Uterus (tissue), 3 donors: ENCODE measurements at regions not wholly inside any gene's neighbourhood (a gene's known extent, or its start where the extent isn't known, plus 50 kb on each side); places are given as distances from the start of the nearest gene placed in this dataset.

Experiments used
- DNase-seq, 2 donors: peaks; one replicate each; pipeline ENCODE4 v3.0.0-alpha.2; 2019 to 2020
- H3K27ac ChIP-seq, 2 donors: fragments of 200-600 bp; sonication (generic); 1 replicate in 1 of 2; 2 replicates in 1 of 2; pipeline ENCODE4 v1.5.1; 2016 to 2018
- H3K27me3 ChIP-seq, 2 donors: fragments of 200-600 bp; sonication (generic); one replicate each; pipeline ENCODE4 v1.5.1; 2018 to 2019; ENCODE audit warnings: control low read depth in 1 of 2
- H3K36me3 ChIP-seq, 2 donors: fragments of 200-600 bp; sonication (generic); one replicate each; pipeline ENCODE4 v1.5.1; 2019; ENCODE audit warnings: control low read depth in 1 of 2
- H3K4me1 ChIP-seq, 2 donors: fragments of 200-600 bp; sonication (generic); one replicate each; pipeline ENCODE4 v1.5.1; 2018 to 2019; ENCODE audit warnings: control low read depth in 1 of 2
- H3K4me3 ChIP-seq, 2 donors: fragments of 200-600 bp; sonication (generic); 1 replicate in 1 of 2; 2 replicates in 1 of 2; pipeline ENCODE4 v1.5.1; 2018 to 2019; ENCODE audit warnings: mild to moderate bottlenecking in 1 of 2
- H3K9me3 ChIP-seq, 2 donors: fragments of 200-600 bp; sonication (generic); one replicate each; pipeline ENCODE4 v1.5.1; 2019; ENCODE audit warnings: control low read depth in 1 of 2
- CTCF ChIP-seq, 4 experiments: fragments of 200-600 bp in 2 of 4; fragments of 450-650 bp in 2 of 4; sonication (generic) in 2 of 4; IDR thresholded peaks; one replicate each; pipeline ENCODE4 v1.5.1; 2016 to 2019; ENCODE audit warnings: antibody characterized with exemption in 4 of 4, mild to moderate bottlenecking in 2 of 4, moderate library complexity in 1 of 4
- POLR2A ChIP-seq, 2 donors: fragments of 450-650 bp; IDR thresholded peaks; one replicate each; pipeline ENCODE4 v1.6.1; 2016; ENCODE audit warnings: antibody characterized with exemption in 2 of 2, mild to moderate bottlenecking in 1 of 2, moderate library complexity in 1 of 2
- intact Hi-C: fragments of 100-400 bp; cut with DNase I; formaldehyde crosslinking; loops from one replicate; pipeline ENCODE4 v1.15.1; 2023; ENCODE audit warnings: low total_unique reads
- donor health status: DM: yes; HTN: yes; CAD: no.

DNA sequence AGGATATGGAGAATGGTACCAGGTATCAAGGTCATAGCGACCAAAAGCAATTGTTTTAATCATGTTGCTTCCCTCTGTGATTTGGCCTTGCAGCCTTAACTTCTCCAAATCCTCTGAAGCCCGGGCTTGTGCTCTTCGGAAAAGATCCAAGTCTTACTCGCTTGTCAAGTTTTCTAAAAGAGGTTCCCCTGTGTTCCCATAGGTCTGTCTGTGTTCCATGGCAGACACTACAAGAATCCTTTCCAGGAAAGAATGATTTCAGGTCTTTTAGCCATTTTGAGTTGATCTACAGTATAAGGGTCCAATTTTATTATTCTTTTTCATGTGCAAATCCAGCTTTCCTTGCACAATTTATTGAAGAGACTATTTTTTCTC, 710.6 kb upstream of the DIAPH2 start:
- Histone ChIP-seq H3K27me3 (no peaks in the 10 kb centered on the region), H3K9me3 (no peaks in the 10 kb centered on the region), H3K4me1 (no peaks in the 10 kb centered on the region), H3K36me3 (peaks cover 0 to 2% of the 10 kb centered on the region in 2 donors), H3K4me3 (no peak overlapping the region), H3K27ac (no peak overlapping the region)
- no peak for TF ChIP-seq POLR2A (IDR thresholded peaks at IDR 0.05)
- TF ChIP-seq CTCF (IDR thresholded peaks at IDR 0.05) = no peak
- DNase-seq = no peak
- intact Hi-C loops = no loop called here

DNA sequence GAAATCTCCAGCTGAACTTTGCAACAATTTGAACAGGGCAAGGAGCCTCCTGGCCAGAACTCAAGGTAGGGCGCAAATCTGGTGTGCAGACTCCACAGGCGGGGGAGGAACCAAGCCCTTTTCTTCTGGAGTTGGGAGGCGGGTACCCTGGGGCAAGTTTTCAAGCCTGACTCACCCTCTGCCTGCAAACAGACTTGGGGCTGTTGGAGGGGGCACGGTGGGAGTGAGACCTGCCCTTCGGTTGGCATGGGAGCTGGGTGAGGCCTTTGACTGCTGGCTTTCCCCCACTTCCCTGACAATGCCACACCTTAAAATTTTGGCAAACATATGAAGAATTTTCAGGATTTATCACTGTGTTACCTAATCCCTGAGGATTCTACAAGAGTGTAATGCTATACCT, 709.8 kb upstream of the DIAPH2 start:
- H3K4me1 ChIP-seq = no peaks in the 10 kb centered on the region
- H3K27me3 ChIP-seq = no peaks in the 10 kb centered on the region
- no peak overlapping the region for H3K27ac ChIP-seq
- intact Hi-C loops = no loop called here
- TF ChIP-seq CTCF (IDR thresholded peaks at IDR 0.05) = no peak
- no peak for TF ChIP-seq POLR2A (IDR thresholded peaks at IDR 0.05)
- DNase-seq = no peak
- H3K9me3 ChIP-seq = no peaks in the 10 kb centered on the region
- H3K36me3 ChIP-seq = peaks cover 0 to 2% of the 10 kb centered on the region in 2 donors
- no peak overlapping the region for H3K4me3 ChIP-seq

DNA sequence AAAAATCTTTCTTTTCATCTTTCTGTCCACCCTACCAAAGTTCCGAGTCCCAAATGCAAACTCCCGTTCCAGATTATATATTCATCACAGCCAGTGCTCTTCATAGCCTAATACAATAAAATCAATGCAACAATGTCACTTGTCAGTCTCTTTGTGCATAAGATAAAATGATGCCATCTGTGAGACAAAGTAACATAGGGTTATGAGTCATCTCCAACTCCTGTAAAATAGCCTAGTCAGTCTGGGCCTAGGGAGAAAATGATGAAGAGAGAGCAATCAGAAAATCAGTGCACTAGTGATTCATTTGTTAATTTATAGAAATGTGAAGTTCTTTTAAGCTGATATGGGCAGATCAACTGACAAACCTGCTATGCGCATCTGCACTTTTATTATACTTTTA, 689.1 kb upstream of the DIAPH2 start:
- no peaks in the 10 kb centered on the region for H3K36me3 ChIP-seq
- no peaks in the 10 kb centered on the region for H3K9me3 ChIP-seq
- H3K27ac ChIP-seq = no peak overlapping the region
- DNase-seq = no peak
- intact Hi-C loops = no loop called here
- no peak overlapping the region for H3K4me3 ChIP-seq
- peaks cover 0 to 8% of the 10 kb centered on the region in 2 donors for H3K27me3 ChIP-seq
- H3K4me1 ChIP-seq = no peaks in the 10 kb centered on the region
- no peak for TF ChIP-seq POLR2A (IDR thresholded peaks at IDR 0.05)

- H3K36me3 ChIP-seq = no peaks in the 10 kb centered on the region
- H3K9me3 ChIP-seq = no peaks in the 10 kb centered on the region
- H3K4me1 ChIP-seq = no peaks in the 10 kb centered on the region
- no peak for DNase-seq
- intact Hi-C loops = no loop called here
- H3K4me3 ChIP-seq = no peak overlapping the region
- no peak overlapping the region for H3K27ac ChIP-seq
- H3K27me3 ChIP-seq = peaks cover 0 to 3% of the 10 kb centered on the region in 2 donors
- no peak for TF ChIP-seq POLR2A (IDR thresholded peaks at IDR 0.05)
- no peak for TF ChIP-seq CTCF (IDR thresholded peaks at IDR 0.05)
Measured at GRCh38 chrX:95996294-95996693, 688.3 kb upstream of the DIAPH2 start.

DNA sequence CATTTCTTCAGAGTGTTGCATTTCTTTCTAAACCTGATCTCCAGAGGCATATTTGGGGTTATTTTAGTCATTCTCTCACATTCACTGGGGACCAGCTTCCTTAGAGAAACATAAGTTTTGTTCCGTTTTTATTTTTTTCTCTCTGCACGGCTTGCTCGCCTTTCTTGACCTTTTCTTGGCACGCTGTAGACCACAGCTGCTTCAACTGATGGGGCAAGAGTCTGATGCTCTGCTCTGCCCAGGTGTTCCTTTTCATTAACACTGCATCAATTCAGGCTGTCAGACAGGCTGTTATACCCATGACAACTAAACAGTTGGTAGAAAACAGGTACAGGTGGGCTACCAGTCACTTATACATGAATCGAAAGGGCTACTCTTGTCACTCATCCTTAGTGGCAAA, 682.2 kb upstream of the DIAPH2 start:
- H3K27me3 ChIP-seq = no peaks in the 10 kb centered on the region
- intact Hi-C loops = no loop called here
- no peak overlapping the region for H3K4me3 ChIP-seq
- DNase-seq = no peak
- no peak overlapping the region for H3K27ac ChIP-seq
- TF ChIP-seq POLR2A (IDR thresholded peaks at IDR 0.05) (no peak), CTCF (IDR thresholded peaks at IDR 0.05) (no peak)
- no peaks in the 10 kb centered on the region for H3K36me3 ChIP-seq
- H3K9me3 ChIP-seq = no peaks in the 10 kb centered on the region
- H3K4me1 ChIP-seq = no peaks in the 10 kb centered on the region

DNA sequence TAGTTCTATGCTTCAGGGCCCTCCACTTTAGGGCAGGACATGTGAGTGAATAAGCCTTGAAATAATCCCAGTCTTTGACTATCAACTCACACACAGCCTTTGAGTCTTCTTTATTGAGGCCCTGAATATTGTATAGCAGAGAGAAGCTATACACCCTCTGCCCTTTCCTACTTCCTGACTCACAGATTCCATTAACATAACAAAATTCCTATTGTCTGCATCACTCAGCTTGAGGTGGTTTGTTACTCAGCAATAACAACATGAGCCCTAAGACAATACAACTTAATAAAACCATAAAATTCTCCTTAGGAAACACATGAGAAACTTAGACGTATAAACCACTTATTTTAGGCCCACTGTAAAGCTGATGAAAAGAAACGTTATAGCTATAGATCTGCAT, 680.3 kb upstream of the DIAPH2 start:
- no peak for DNase-seq
- H3K4me3 ChIP-seq = no peak overlapping the region
- intact Hi-C loops = no loop called here
- H3K27me3 ChIP-seq = no peaks in the 10 kb centered on the region
- H3K27ac ChIP-seq = no peak overlapping the region
- H3K9me3 ChIP-seq = no peaks in the 10 kb centered on the region
- TF ChIP-seq POLR2A (IDR thresholded peaks at IDR 0.05) = no peak
- no peak for TF ChIP-seq CTCF (IDR thresholded peaks at IDR 0.05)
- no peaks in the 10 kb centered on the region for H3K4me1 ChIP-seq
- H3K36me3 ChIP-seq = no peaks in the 10 kb centered on the region
